ENCODE measurements at regions not wholly inside any gene's neighbourhood (a gene's known extent, or its start where the extent isn't known, plus 50 kb on each side); places are given as distances from the start of the nearest gene placed in this dataset.

DNA sequence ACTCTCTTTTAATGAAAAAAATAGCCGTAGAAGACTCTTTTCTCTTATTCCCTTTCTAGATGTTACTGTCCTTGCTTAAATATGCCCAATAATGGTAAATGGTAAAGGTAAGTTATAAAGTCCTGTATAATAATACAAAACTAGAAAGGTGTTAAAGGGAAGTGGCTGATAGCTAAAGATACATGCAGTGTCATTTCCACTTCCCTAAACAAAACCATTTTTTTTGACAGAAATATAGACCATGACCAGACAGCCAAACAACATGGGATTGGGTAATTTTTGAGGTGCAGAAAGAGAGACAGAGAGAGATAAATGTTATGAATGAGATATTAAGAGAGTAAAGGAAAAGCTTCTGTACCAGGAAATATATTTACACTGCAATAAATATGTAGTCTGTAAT is 731.7 kb upstream of the REG3G start:
- CTCF ChIA-PET, result no interaction called here
- TF ChIP-seq, protein P1, sequence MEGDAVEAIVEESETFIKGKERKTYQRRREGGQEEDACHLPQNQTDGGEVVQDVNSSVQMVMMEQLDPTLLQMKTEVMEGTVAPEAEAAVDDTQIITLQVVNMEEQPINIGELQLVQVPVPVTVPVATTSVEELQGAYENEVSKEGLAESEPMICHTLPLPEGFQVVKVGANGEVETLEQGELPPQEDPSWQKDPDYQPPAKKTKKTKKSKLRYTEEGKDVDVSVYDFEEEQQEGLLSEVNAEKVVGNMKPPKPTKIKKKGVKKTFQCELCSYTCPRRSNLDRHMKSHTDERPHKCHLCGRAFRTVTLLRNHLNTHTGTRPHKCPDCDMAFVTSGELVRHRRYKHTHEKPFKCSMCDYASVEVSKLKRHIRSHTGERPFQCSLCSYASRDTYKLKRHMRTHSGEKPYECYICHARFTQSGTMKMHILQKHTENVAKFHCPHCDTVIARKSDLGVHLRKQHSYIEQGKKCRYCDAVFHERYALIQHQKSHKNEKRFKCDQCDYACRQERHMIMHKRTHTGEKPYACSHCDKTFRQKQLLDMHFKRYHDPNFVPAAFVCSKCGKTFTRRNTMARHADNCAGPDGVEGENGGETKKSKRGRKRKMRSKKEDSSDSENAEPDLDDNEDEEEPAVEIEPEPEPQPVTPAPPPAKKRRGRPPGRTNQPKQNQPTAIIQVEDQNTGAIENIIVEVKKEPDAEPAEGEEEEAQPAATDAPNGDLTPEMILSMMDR (IDR thresholded peaks at IDR 0.05; ENCODE audit: insufficient read depth, low read length, missing control alignments), result no peak

DNA sequence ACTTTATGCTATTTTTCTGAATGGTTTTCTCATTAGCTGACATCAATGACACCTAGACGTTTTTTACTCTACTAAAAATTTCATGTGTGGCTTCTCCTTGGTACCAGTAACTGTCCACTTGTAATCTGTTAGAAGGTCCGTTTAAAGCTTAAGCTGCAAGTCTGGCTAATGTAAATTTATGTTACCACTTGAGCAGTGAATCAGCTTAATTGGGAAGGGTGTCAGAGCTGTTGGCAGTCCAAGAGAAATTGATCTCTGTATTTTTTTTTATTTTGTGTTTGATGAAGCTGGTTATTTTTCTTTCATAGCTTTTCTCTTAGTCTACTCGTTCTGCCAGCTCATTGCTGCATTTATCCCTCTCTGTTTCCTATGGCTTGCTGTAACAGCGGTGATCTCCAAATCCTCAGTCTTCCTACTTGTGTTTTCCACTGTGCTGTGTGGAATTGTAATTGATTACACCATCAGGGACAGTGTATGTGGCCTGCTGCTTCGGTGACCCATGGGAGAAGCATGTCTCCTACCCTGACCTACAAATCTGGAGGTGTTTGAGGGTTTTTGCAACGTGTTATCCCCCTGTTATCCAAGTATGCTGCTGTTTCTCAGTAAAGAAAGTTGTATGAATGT is 724.2 kb upstream of the REG3G start:
- H3K4me3 ChIP-seq (ENCODE audit: low read depth, low read length), result no peak overlapping the region
- CTCF ChIA-PET, result no interaction called here
- POLR2A ChIA-PET, result no interaction called here
- no peak for DNase-seq (ENCODE audit: low read depth, low spot score)
- TF ChIP-seq, protein P1 (IDR thresholded peaks at IDR 0.05; ENCODE audit: insufficient read depth, low read length, missing control alignments), result no peak

More for the DNA sequence above, 731.7 kb upstream of the REG3G start:
- DNase-seq (ENCODE audit: low read depth, low spot score), result no peak
- no peak overlapping the region for H3K4me3 ChIP-seq (ENCODE audit: low read depth, low read length)
- POLR2A ChIA-PET, result no interaction called here

DNA sequence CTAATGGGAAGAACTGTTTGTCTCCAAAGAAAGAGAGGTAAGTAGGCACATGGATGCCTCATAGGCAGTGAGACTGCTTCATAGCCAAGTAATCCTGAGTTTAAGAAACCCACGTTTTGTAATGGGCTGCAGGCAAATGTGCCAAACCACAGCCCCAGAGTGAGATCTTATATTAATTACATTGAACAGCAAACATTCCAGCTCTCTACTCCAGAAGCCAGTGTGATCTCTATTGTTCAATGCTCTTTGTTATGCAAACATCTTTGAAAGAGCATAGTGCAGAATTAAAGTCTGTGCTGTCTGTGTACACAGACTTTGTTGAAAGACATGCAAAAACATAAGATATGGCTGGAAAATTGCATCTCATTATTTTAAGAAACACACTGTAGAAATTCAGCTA is 720.8 kb upstream of the REG3G start:
- TF ChIP-seq, protein P1 (IDR thresholded peaks at IDR 0.05; ENCODE audit: insufficient read depth, low read length, missing control alignments), result no peak
- no peak for DNase-seq (ENCODE audit: low read depth, low spot score)
- no peak overlapping the region for H3K4me3 ChIP-seq (ENCODE audit: low read depth, low read length)
- CTCF ChIA-PET, result no interaction called here
- POLR2A ChIA-PET, result no interaction called here

DNA sequence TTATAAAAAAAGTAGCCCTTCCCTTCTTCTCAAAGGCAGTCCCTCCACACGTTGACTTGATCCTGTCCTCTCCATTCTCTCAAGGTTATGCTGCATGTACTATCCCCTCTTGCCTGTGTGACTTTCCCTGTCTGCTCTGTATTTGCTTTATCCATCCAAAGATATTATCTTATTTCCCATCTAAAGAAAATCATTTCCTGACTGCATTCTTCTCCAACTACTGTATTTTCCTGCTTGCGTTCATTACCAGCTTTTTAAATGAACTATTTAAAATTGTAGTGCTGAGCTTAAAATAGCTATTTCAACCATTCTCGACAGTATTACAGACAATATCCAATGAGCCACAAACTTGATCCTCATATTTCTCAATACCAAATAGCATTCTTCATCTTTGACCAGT is 716.0 kb upstream of the REG3G start:
- DNase-seq (ENCODE audit: low read depth, low spot score), result no peak
- CTCF ChIA-PET, result no interaction called here
- POLR2A ChIA-PET, result no interaction called here
- no peak overlapping the region for H3K4me3 ChIP-seq (ENCODE audit: low read depth, low read length)
- TF ChIP-seq, protein P1 (IDR thresholded peaks at IDR 0.05; ENCODE audit: insufficient read depth, low read length, missing control alignments), result no peak

DNA sequence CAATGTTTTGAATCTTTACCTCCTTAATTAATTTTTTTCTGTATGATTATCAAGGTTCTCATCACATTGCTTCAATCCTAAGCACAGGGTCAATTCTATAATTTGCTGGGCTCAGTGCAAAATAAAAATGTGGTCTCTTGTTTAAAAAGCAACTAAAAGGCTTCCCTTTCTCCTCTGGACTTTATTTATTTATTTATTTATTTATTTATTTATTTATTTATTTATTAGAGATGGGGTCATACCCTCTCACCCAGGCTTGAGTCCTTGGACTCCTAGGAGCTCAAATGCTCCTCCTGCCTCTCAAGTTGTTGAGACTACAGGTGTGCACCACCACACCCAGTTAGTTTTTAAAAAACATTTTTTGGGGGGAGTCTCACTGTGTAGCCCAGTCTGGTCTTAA is 710.1 kb upstream of the REG3G start:
- no peak for DNase-seq (ENCODE audit: low read depth, low spot score)
- CTCF ChIA-PET, result no interaction called here
- no peak overlapping the region for H3K4me3 ChIP-seq (ENCODE audit: low read depth, low read length)
- POLR2A ChIA-PET, result no interaction called here
- TF ChIP-seq, protein P1 (IDR thresholded peaks at IDR 0.05; ENCODE audit: insufficient read depth, low read length, missing control alignments), result no peak

DNA sequence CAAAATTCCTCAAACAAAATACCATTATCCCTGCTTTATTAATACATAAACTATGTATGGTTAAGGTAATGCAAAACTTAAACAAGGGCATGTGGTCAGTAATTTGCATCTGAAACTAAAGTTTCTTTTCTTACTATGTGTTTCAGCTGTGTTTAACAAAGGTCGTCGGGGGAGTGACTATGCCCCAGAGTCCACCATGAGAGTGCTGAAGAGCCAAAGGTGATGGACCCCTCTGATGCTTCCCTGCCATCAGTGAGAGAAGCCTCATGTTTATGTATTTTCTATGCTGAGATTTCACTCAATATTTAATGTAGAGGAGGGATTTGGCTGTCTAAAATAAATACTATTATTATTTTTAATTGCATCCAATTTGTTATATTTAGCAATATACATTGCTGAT is 707.2 kb upstream of the REG3G start:
- CTCF ChIA-PET, result no interaction called here
- POLR2A ChIA-PET, result no interaction called here
- H3K4me3 ChIP-seq (ENCODE audit: low read depth, low read length), result no peak overlapping the region
- TF ChIP-seq, protein P1 (IDR thresholded peaks at IDR 0.05; ENCODE audit: insufficient read depth, low read length, missing control alignments), result no peak
- DNase-seq (ENCODE audit: low read depth, low spot score), result no peak
